Fibroblast of upper back skin (primary cell): ENCODE measurements at regions not wholly inside any gene's neighbourhood (a gene's known extent, or its start where the extent isn't known, plus 50 kb on each side); places are given as distances from the start of the nearest gene placed in this dataset.
"Not testable (repeated sequence)": the region's sequence is repeated elsewhere in the genome, so short reads cannot be mapped to it uniquely, and the experiment has no call there.

Source experiments
- DNase-seq: peaks from one replicate; pipeline ENCODE4 v3.0.0-alpha.2; 2013

DNA sequence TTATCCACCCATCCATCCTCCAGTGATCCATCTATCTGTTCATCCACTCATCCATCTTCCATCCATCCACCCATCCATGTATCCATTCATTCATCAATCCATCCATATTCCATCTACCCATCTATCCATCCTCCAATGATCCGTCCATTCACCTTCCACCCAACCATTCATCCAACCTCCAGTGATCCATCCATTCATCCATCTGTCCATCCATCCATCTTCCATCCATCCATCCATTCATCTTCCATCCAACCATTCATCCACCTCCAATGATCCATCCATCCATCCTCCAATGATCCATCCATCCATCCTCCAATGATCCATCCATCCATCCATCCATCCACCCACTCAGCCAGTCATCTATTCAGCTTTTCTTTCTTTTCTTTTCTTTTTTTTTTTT, 156.5 kb upstream of the WSCD1 start:
- DNase-seq, result no peak

DNA sequence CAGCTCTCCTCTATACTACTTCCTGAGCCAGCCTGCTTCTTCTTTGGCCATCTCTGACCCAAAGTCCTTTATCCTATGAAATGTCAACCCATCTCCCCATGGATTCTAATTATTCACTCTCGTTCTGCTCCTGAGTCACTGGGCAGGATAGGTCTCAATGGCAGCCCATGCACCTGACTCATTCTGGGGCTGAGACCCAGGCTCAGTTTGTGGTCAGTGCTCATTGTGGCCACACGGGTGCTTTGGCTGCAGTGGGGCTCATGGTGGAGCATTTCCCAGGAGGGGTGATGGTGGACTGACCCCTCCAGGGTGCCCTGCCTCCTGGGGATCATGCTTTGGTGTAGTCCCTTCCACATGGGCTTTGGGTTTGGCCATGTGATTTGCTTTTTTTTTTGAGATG, 154.8 kb upstream of the WSCD1 start:
- DNase-seq, result no peak

DNA sequence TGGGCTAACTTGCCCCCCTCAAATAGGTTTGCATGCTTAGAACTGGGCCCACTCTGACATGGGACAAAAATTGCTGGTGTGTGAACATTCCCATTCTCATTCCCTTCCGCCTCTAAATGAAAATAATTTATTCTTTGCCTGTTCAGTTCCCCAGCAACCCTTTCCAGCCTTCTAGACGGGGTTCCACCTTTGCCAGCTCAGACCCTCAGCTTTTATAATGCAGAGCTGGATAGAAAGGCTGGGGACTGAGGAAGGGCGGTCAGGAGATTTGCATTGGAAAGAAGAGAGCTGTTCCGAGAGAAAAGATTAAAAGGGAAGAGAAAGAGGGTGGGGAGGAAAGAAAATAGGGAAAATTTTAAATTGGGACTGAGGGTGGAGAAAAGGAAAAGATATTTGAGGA, 151.1 kb upstream of the WSCD1 start:
- no peak for DNase-seq

DNA sequence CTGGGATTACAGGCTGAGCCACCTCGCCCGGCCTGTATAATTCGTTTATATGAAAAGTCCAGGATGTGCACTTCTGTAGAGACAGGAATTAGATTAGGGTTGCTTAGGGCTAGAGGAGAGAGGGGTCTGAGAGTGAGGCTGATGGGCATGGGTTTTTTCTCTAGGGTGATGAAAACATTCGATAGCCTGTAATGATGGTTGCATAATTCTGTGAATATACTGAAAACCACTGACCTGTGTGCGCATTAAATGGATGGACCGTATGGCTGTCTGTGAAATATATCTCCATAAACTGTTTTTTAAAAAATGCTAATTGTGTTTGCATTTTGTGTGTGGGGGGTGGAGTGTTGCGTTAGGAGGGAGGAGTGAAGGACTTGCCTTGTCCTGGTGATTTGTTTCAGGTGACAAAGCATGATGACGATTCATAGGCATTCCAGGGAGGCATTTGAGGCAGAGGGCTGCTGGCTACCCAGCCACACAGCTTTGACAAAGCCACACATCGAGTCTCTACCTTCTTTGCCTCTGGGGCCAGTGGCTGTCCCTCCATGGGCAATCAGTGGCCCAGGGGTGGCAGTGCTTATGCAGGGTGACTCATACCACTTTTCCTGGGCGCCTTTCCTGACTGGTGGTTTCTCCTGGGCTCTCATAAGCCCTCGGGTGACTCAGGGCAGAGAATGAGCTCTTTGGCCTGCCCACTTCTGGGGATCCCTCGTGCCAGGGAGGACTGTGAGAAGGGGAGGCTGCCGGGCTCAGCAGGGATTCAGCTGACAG, 148.5 kb upstream of the WSCD1 start:
- peak; percentile 1 for DNase-seq

DNA sequence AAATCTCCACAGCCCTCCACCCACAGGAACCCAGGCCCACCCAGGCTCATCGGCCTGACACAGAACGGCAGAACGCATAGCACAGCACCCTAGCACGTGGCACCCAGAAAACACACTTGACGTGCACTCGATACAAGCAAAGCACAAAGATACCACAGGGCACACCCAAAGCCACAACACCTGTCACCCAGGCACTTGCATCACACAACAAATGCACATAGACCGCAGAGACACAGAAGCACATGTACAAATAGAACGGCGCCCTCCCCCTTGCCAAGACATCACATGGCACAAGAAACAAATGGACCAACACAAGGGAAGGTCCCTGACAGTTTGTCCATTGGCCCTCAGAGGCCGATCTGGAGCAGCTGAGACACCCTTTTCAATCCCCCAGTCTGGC, 147.7 kb upstream of the WSCD1 start:
- DNase-seq, result no peak

DNA sequence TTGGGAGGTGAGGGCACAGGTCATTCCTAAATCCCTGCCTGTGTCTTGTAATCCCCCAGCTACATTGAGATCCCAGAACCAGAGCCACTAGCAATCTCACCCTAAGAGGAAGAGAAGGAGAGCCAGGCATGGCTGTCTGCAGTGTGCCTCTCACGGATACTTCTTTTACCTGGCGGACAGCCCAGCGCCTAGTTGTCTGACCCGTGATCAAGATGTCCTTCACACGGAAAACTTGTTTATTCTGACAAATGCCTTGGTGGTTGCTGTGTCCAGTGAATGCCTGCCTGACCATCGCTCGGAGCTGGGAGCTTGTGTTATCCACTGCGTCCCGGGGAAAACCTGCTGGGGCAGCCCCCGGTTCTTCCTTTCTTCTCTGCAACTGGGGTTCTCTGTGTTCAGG, 140.5 kb upstream of the WSCD1 start:
- DNase-seq, result no peak

DNA sequence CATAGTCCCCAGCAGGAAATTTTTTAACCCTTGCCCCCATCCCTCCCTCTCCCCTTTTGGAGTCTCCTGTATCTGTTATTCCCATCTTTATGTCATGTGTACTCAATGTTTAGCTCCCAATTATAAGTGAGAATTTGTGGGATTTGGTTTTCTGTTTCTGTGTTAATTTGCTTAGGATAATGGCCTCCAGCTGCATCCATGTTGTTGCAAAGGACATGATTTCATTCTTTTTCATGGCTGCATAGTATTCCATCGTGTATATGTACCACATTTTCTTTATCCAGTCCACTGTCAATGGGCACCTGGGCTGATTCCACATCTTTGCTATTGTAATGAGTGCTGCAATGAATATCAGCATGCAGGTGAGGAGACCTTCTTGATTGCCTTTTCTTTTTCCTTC, 139.6 kb upstream of the WSCD1 start:
- not testable (repeated sequence) for DNase-seq

DNA sequence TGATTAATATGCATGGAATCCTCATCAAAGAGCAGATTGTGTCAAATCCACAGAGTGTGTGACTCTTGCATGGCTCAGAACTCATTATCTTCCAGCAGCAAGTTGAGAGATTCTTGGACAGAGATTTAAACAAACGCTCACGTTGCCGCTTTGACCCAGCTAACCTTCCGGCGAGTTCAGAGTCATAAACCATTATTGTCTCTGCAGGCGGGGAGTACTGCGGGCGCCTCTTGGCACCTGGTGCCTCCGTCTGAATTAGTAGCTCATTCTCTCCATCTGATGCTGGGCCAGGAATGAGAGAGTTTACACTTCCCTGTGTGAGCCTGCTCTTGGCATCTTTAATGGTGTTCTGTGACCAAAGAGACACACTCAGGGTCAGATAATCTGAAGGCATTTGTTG, 138.6 kb upstream of the WSCD1 start:
- DNase-seq, result no peak

DNA sequence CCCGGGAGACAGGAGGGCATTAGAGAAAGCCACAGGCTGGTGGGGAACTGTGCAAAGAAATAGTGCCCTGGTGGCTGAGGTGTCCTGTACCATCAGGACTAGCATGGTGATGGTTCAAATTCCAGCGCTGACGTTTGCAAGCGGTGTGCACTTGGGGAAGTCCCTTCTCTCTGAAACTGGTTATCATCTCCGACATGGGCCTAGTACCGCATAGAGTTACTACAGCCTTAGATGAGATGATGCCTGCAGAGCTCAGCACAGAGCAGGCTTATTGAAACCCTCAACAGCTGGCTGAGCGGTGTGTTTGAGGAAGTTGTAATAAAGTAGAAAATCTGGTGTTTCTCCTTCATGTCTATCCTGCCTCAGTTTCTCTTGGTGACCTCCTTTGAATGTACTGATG, 136.7 kb upstream of the WSCD1 start:
- no peak for DNase-seq

DNA sequence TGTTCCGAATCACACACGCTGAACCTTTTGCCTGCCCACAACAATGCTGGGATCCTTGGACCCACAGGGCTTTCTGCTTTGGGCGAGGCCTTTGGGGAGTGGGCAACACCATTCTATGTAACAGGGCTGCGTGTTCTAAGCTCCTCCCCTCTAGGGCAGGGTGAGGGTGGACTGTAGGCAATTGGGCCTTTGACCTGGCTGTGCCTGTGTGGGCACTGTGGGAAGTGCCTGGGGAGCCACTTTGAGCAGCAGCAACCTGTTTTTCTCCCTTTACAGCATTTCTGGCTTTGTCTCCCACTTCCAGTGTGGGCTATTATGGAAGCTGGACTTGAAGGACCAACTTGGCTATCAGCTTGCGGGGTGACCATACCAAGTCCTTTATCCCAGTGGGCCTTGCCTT, 128.9 kb upstream of the WSCD1 start:
- no peak for DNase-seq

DNA sequence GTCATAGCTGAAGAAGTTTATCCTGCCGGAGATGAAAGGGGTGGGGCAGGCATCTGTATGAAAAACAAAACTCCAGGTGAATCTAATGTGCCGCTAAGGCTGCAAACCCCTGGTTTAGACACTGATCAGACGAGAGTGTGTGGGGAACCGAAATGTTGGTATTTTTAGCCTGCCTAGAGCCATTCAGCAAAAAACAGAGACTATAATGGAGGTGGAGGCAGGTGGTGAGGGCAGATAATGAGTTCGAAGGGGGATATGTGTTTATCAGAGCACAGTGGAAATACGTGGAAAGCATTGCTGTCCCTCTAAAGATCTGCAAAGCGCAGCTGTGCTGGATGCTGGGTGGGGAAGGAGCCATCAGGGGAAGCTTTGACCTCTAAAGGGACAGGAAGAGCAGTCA, 127.5 kb upstream of the WSCD1 start:
- no peak for DNase-seq

DNA sequence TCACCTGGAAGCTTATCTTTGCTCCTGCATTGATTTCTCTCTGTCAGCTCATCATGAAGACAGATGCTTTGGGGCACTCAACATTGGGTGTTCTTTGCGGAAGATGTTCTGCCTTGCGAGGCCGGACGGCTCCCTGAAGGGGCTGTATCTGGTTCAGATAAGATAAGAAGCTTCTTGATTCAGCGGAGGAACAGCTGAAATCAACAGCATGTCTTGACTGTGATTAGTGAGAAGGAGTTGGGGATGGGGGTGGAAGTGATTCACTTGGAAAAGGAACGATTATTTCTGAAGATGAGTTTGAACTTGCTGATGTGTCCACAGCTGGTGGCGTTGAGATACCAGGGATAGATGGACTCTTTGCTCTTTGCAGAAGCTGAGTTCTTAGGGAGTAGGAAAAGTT, 126.9 kb upstream of the WSCD1 start:
- DNase-seq, result no peak

DNA sequence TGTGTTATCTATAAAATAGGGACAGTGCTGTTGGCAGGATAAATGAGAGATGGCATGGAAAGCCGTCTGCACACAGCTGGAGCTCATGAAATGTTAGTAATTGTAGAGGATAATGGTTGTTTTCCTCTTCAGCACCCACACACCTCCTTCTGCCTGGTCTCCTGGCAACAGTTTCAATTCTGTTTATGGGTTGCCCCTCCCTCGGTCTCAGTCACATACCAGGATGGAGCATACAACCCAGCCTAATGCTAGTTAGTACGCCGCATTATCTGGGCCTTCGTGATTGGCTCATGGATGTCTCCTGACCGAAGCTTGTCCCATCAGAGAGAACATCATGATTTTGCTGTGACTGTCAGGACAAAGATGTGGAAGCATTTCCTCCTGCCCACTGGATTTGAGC, 126.2 kb upstream of the WSCD1 start:
- DNase-seq, result no peak

DNA sequence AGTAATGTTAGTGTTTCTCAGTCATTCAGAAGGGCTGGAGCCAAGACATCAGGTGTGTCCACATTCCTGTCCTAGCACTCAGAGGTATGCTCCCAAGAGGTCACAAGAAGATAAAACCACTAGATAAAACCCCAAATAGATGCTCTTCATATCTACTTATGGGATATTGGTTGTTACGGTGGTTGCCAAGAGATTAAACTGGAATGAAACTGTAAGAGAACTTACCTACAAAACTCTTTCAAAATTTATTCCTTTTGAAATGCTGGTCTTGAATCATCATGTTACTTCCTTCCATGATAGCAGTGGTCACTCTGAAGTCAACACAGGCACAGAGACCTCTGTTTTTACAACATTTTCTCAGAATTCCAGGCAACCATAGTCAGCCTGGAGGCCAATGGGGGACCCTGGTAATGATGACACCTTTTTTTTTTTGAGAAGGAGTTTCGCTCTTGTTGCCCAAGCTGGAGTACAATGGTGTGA, 122.4 kb upstream of the WSCD1 start:
- DNase-seq, result no peak

DNA sequence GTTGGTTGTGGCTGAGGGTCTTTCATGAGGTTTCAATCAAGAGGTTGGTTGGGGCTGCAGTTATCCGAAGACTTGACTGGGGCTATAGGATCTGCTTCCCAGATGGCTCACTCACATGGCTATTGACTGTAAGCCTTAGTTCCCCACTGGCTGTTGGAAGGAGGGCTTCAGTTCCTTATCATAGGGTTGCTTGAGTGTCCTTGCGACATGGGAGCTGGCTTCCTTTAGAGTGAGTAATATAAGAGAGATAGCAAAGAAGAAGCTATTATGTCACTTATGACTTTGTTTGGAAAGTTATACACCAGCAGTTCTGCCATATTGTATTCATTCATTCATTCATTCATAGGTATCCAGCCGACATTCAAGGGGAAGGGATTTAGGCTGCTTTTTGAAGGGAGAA, 121.4 kb upstream of the WSCD1 start:
- no peak for DNase-seq

DNA sequence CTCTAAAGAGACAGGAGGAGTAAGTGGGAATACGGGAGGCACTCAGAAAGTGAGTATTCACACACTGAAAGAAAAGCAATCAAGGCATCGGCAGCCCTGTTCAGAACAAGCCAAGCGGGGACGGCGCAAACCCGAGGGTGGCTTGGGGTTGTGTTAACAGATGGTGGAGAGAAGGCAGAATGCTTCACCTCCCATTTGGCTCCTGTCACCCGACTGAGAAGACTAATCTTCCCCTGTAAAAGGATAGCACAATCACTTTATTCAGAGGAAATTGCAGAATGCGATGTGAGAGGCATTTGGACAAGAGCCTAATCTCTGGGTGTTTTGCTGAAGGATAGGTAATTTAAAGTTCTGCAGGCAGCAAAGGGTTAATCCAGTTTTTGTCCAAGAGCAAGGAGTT, 119.3 kb upstream of the WSCD1 start:
- DNase-seq, result no peak

DNA sequence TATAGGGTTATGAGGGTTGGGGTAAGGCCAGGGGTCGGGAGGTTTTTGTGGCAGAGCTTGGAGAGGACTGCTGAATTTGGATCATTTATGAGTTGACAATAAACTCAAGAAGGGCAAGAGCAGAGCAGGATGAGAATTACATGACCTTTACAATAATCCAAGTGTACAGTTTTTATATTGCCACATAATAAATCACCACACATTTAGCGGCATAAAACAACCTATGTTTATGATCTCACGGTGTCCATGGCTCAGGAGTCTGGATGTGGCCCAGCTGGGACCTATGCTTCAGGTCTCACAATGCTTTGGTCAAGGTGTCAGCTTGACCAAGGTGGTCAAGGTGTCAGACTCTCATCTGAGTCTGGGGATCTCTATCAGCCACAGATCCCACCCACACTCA, 118.3 kb upstream of the WSCD1 start:
- DNase-seq, result no peak

DNA sequence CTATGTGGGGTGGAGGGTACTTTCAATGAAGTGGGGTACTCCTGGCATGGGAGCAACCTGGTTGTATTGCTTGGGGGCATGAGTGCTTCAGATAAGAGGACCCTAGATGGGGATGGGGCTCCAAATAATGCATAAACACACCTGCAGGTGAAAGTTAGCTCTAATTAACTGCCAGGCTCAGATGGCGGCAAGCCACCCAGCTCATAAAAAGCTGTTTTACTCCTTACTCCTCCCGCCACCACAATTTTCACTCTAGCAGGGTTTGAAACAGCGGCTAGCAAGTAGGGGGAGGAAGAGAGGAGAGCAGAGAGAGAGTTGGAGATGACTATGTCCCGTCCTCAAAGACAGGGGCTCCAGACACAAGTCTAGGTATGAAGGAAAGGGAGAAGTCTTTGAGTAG, 117.7 kb upstream of the WSCD1 start:
- no peak for DNase-seq

DNA sequence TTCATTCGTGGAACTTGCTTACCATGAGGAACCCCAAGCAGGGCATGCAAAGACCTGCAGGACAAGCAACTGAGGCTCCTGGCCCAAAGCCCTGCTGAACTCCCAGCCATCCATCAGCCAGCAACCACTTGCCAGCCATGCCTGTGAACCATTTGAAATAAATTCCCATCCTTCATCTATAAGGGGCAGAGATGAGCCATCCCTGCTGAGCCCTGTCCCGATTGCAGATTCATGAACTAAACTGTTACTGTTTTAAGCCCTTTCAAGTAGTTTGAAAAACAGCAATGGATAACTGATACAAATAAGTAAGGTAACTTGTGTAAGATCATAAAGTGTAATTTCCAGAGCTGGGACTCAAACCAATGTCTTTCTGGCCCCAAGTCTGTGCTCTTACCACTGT, 114.4 kb upstream of the WSCD1 start:
- DNase-seq, result no peak

DNA sequence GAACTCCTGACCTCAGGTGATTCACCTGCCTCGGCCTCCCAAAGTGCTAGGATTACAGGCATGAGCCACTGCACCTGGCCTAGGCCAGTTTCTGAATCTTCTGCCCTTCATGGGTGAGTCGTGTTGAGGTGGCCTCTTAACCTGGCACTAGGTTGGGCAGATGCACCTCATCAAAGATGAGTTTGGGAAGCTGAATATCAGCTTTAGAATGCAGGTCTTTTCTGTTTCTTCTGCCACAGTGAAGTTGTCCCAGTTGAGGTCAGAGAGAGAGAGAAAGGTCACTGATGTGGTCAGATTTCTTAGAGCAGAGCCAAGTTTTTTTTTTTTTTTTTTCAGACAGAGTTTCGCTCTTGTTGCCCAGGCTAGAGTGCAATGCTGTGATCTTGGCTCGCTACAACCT, 111.3 kb upstream of the WSCD1 start:
- no peak for DNase-seq

DNA sequence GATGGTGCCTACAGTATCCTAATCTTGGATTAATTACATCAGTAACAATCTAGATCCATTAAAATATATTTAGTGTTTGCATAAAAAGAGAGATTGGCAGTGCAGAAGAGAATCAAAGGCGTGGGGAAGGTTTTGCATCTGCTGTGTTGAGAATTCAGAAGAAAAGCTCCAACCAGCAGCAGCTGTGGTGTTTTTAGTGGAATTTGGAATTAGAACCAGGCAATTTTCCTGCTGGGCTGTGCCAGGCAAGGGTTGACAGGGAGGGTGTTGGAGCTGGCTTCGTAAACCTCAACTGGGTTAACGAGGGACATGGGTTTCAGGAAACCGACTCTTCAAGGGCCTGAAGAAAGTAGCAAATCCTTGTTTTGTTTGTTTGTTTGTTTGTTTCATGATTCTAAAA, 107.8 kb upstream of the WSCD1 start:
- no peak for DNase-seq

DNA sequence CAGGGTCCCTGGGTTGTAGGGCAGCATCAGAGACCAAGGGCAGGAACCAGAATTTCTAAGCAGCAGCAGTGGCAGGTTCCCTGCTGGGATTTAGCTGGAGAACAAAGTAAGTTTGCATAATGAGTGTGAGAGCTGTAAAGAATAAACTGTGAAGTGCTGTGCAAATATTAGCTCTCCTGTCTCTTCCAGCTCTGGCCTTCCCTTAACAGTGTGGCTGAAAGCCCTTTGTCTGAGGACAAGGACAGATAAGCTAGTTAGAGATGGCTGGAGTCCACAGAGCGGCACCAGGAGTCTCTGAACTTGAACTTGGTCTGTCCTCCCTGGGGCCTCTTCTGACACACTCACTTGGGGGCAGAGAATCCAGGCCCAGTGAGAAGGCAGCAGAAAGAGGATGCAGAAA, 98.2 kb upstream of the WSCD1 start:
- no peak for DNase-seq

DNA sequence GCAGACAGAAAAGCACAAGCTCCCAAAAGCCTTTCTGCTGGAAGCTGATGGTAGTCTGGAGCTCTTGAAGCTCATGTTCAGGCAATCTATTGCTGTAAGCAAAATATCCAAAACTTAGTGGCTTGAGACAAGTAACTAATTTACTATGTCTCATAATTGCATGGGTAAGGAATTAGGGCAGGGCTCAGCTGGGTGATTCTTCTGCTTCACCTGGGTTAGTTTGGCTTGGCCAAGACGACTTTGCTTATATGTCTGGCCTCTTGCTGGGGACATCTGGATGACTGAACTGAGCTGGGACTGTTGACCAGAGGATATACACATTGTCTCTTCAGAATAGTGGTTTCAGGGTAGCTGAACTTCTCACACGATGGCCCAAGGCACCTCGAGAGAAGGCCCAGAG, 96.8 kb upstream of the WSCD1 start:
- no peak for DNase-seq

DNA sequence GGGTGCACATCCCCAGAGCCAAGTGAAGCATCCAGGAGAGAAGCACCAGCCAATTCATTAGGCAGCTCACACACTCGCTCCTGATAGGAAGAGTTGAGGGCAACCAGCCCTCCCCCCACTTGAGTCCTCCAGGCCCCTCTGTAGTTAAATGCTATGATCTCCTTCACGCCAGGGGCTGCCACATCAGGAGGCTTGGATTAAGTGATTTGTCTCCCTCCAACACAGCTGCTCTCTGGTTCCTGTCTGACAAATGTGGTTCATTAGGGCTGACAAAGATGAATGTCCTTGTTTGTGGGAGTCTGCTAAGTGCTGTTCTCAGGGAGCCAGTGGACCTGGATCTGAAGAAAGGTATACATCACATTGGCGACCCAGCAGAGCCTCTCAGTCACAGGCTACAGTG, 94.5 kb upstream of the WSCD1 start:
- no peak for DNase-seq

DNA sequence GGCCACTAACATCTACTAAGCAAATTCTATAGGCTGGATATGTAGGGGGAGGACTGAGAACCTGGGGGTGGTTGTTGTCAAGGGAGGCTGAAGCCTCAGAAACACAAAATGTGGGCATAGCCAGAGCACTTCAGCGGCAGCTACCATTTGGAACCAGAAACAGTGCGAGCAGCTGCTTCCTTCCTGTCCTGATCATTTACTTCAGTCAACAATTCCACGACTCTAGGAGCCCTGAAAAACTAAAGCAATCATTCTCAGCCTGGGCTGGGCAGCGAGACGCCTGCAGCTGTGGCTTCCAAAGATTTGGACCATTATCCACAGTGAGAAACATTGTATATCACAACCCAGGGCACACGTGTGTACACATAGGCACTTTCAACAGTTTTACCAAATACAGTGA, 93.9 kb upstream of the WSCD1 start:
- no peak for DNase-seq

DNA sequence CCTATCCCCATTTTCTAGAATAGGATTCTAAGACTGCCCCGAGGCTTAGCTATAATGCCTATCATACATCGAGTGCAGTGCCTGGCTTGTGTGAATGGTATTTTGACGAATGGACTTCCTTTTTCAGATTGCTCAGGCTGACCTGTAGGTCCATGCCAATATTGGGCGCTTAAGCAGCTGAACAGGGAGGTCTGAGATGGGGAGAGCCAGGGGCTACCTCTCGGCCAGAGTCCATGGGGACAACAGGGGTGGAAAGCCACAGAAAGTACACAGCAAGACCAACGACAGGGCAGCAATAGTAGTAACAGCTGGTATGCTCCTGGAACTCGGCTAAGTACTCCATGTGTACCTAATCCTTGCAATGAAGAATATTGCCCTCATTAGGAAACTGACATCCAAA, 91.7 kb upstream of the WSCD1 start:
- DNase-seq, result no peak
